ENCODE measurements at regions not wholly inside any gene's neighbourhood (a gene's known extent, or its start where the extent isn't known, plus 50 kb on each side); places are given as distances from the start of the nearest gene placed in this dataset.

- H3K27me3 ChIP-seq (ENCODE audit: control insufficient read depth, insufficient read depth, low read length), result no peaks in the 10 kb centered on the region
- no peak for TF ChIP-seq TCF7L2 (IDR thresholded peaks at IDR 0.05; ENCODE audit: low read depth, low read length)
- TF ChIP-seq, protein P1, sequence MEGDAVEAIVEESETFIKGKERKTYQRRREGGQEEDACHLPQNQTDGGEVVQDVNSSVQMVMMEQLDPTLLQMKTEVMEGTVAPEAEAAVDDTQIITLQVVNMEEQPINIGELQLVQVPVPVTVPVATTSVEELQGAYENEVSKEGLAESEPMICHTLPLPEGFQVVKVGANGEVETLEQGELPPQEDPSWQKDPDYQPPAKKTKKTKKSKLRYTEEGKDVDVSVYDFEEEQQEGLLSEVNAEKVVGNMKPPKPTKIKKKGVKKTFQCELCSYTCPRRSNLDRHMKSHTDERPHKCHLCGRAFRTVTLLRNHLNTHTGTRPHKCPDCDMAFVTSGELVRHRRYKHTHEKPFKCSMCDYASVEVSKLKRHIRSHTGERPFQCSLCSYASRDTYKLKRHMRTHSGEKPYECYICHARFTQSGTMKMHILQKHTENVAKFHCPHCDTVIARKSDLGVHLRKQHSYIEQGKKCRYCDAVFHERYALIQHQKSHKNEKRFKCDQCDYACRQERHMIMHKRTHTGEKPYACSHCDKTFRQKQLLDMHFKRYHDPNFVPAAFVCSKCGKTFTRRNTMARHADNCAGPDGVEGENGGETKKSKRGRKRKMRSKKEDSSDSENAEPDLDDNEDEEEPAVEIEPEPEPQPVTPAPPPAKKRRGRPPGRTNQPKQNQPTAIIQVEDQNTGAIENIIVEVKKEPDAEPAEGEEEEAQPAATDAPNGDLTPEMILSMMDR (IDR thresholded peaks at IDR 0.05), result no peak
- TF ChIP-seq POLR2AphosphoS5 (IDR thresholded peaks at IDR 0.05; ENCODE audit: low read depth, low read length), result no peak
- TF ChIP-seq, protein P2, sequence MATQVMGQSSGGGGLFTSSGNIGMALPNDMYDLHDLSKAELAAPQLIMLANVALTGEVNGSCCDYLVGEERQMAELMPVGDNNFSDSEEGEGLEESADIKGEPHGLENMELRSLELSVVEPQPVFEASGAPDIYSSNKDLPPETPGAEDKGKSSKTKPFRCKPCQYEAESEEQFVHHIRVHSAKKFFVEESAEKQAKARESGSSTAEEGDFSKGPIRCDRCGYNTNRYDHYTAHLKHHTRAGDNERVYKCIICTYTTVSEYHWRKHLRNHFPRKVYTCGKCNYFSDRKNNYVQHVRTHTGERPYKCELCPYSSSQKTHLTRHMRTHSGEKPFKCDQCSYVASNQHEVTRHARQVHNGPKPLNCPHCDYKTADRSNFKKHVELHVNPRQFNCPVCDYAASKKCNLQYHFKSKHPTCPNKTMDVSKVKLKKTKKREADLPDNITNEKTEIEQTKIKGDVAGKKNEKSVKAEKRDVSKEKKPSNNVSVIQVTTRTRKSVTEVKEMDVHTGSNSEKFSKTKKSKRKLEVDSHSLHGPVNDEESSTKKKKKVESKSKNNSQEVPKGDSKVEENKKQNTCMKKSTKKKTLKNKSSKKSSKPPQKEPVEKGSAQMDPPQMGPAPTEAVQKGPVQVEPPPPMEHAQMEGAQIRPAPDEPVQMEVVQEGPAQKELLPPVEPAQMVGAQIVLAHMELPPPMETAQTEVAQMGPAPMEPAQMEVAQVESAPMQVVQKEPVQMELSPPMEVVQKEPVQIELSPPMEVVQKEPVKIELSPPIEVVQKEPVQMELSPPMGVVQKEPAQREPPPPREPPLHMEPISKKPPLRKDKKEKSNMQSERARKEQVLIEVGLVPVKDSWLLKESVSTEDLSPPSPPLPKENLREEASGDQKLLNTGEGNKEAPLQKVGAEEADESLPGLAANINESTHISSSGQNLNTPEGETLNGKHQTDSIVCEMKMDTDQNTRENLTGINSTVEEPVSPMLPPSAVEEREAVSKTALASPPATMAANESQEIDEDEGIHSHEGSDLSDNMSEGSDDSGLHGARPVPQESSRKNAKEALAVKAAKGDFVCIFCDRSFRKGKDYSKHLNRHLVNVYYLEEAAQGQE (IDR thresholded peaks at IDR 0.05; ENCODE audit: insufficient read depth in 1 of 2, low read depth in 2 of 2, low read length in 1 of 2), result no peak
- TF ChIP-seq SIN3A (IDR thresholded peaks at IDR 0.05; ENCODE audit: borderline replicate concordance, insufficient read depth, low read depth, low read length), result no peak
- H3K4me3 ChIP-seq (ENCODE audit: low read depth in 2 of 2, low read length in 2 of 2), result no peak overlapping the region
- DNase-seq (ENCODE audit: low read depth, low spot score) (no peak), ATAC-seq (no peak)
- intact Hi-C loops (cut with micrococcal nuclease; ENCODE audit: unreplicated experiment) (no loop called here), in situ Hi-C loops (cut with HindIII; ENCODE audit: low pct_unique_long_range_greater_than_20kb, low sequenced_read_pairs) (no loop called here)
- no TSS peak for BruUV-seq (replicated peaks)
- ChIA-PET CTCF (no interaction called here), POLR2A (no interaction called here)
- no peaks in the 10 kb centered on the region for H3K36me3 ChIP-seq (ENCODE audit: control insufficient read depth, insufficient read depth, low read length)
- no peak overlapping the region for H3K27ac ChIP-seq (ENCODE audit: low read length)
- H3K9me3 ChIP-seq (ENCODE audit: control insufficient read depth, insufficient read depth, low read depth, low read length), result no peaks in the 10 kb centered on the region
- H3K4me1 ChIP-seq (ENCODE audit: control insufficient read depth, insufficient read depth, low read length), result no peaks in the 10 kb centered on the region
Measured at GRCh38 chr11:37364246-37364839, 766.3 kb upstream of the RAG2 start.

DNA sequence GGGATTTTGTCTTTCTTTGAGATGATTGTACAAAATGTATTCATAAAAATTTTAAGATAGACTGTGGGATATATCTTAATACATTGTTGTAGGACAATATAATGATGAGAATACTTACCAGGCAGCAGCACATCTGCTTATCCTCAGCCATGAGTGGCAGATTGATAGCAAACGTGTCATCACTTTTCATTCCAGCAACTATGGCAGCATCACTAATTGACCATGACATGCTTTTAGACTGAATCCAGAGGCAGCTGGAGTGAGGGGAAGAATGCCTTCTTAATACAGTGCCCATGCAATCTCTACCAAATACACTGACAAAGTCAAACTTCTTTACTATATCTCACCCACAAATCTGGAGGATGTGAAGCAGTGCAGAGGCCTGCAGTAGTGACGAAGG lies 755.2 kb upstream of the RAG2 start:
- CTCF ChIA-PET, result no interaction called here
- in situ Hi-C loops (cut with HindIII; ENCODE audit: low pct_unique_long_range_greater_than_20kb, low sequenced_read_pairs), result no loop called here
- DNase-seq (ENCODE audit: low read depth, low spot score) (no peak), ATAC-seq (no peak)
- intact Hi-C loops (cut with micrococcal nuclease; ENCODE audit: unreplicated experiment), result no loop called here
- Histone ChIP-seq H3K36me3 (ENCODE audit: control insufficient read depth, insufficient read depth, low read length) (no peaks in the 10 kb centered on the region), H3K4me3 (ENCODE audit: low read depth in 2 of 2, low read length in 2 of 2) (no peak overlapping the region), H3K27ac (ENCODE audit: low read length) (no peak overlapping the region), H3K4me1 (ENCODE audit: control insufficient read depth, insufficient read depth, low read length) (no peaks in the 10 kb centered on the region), H3K27me3 (ENCODE audit: control insufficient read depth, insufficient read depth, low read length) (no peaks in the 10 kb centered on the region), H3K9me3 (ENCODE audit: control insufficient read depth, insufficient read depth, low read depth, low read length) (peaks cover 8% of the 10 kb centered on the region; the same call in 1 of the 2 replicates)
- no TSS peak for BruUV-seq (replicated peaks)
- POLR2A ChIA-PET, result no interaction called here
- TF ChIP-seq TCF7L2 (IDR thresholded peaks at IDR 0.05; ENCODE audit: low read depth, low read length), result no peak
- TF ChIP-seq, protein P2 (IDR thresholded peaks at IDR 0.05; ENCODE audit: insufficient read depth in 1 of 2, low read depth in 2 of 2, low read length in 1 of 2), result no peak
- TF ChIP-seq, protein P1 (IDR thresholded peaks at IDR 0.05), result no peak

All from Panc1 (cell line).